IPS DF 4.7 (cell line): ENCODE measurements at regions not wholly inside any gene's neighbourhood (a gene's known extent, or its start where the extent isn't known, plus 50 kb on each side); places are given as distances from the start of the nearest gene placed in this dataset.
"Not testable (repeated sequence)": the region's sequence is repeated elsewhere in the genome, so short reads cannot be mapped to it uniquely, and the experiment has no call there.

Experiments used
- DNase-seq: peaks from one replicate; pipeline ENCODE4 v3.0.0-alpha.2; 2013; ENCODE audit warnings: low spot score; ENCODE audit errors: extremely low read depth

GRCh38 chr3:82122554-82123345 is 361.3 kb upstream of the GBE1 start:
- no peak for DNase-seq

GRCh38 chr3:82114589-82114988 is 353.1 kb upstream of the GBE1 start:
- no peak for DNase-seq

GRCh38 chr3:82110721-82111120 is 349.3 kb upstream of the GBE1 start:
- DNase-seq = not testable (repeated sequence)

GRCh38 chr3:82103241-82103640 is 341.8 kb upstream of the GBE1 start:
- no peak for DNase-seq

- DNase-seq = no peak
These were observed 338.9 kb upstream of the GBE1 start for GRCh38 chr3:82100378-82100777.

GRCh38 chr3:82093641-82094040 is 332.2 kb upstream of the GBE1 start:
- no peak for DNase-seq

GRCh38 chr3:82088749-82089148 is 327.3 kb upstream of the GBE1 start:
- DNase-seq = no peak

GRCh38 chr3:82087958-82088357 is 326.5 kb upstream of the GBE1 start:
- no peak for DNase-seq

GRCh38 chr3:82085851-82086475 is 324.5 kb upstream of the GBE1 start:
- DNase-seq = no peak

GRCh38 chr3:82085356-82085755 is 323.9 kb upstream of the GBE1 start:
- DNase-seq = no peak

- DNase-seq = no peak
These were observed 323.4 kb upstream of the GBE1 start for GRCh38 chr3:82084824-82085223.

GRCh38 chr3:82082796-82083195 is 321.4 kb upstream of the GBE1 start:
- DNase-seq = no peak

- DNase-seq = no peak
These were observed 319.9 kb upstream of the GBE1 start for GRCh38 chr3:82081351-82081750.

GRCh38 chr3:82080792-82081191 is 319.3 kb upstream of the GBE1 start:
- DNase-seq = no peak

GRCh38 chr3:82080261-82080660 is 318.8 kb upstream of the GBE1 start:
- no peak for DNase-seq

- no peak for DNase-seq
These were observed 318.0 kb upstream of the GBE1 start for GRCh38 chr3:82079335-82079890.

- no peak for DNase-seq
These were observed 316.8 kb upstream of the GBE1 start for GRCh38 chr3:82078246-82078645.

- DNase-seq = no peak
These were observed 306.0 kb upstream of the GBE1 start for GRCh38 chr3:82067420-82067819.

GRCh38 chr3:82058809-82059208 is 297.4 kb upstream of the GBE1 start:
- no peak for DNase-seq

GRCh38 chr3:82055792-82056191 is 294.3 kb upstream of the GBE1 start:
- DNase-seq = no peak

- no peak for DNase-seq
These were observed 293.4 kb upstream of the GBE1 start for GRCh38 chr3:82054849-82055248.

- DNase-seq = no peak
These were observed 291.8 kb upstream of the GBE1 start for GRCh38 chr3:82053236-82053635.

- DNase-seq = no peak
These were observed 288.9 kb upstream of the GBE1 start for GRCh38 chr3:82050382-82050781.
